ENCODE measurements at regions not wholly inside any gene's neighbourhood (a gene's known extent, or its start where the extent isn't known, plus 50 kb on each side); places are given as distances from the start of the nearest gene placed in this dataset.

DNA sequence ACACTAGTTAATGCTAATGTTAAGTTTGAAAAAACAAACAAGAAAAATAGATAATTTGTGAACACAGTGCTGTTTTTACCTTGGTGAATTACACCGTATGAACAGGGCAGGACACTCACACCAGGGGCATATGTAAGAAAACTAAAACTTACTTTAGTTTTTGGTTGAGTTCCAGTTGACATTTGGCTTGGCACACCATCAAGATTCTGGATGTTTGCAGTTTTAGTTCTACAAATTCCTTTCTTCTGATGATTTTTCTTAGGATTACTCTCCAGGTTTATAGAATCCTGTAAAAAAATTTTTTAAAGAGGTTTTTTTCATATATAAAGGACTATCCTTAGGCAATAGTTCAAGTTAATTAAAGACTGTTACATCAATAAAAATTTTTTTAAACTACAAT is 238.5 kb upstream of the STARD13 start:
- H3K27me3 Mint-ChIP-seq, result peaks cover 0 to 5% (median 3%) of the 10 kb centered on the region in 5 donors
- peaks cover 0 to 8% (median 4%) of the 10 kb centered on the region in 4 donors for H3K4me1 Mint-ChIP-seq
- POLR2A ChIA-PET, result no interaction called here
- H3K36me3 Mint-ChIP-seq, result no peaks in the 10 kb centered on the region
- H3K4me3 Mint-ChIP-seq, result no peak overlapping the region
- ATAC-seq (no peak), DNase-seq (no peak)
- H3K9me3 Mint-ChIP-seq, result no peaks in the 10 kb centered on the region
- no peak overlapping the region for H3K27ac Mint-ChIP-seq

DNA sequence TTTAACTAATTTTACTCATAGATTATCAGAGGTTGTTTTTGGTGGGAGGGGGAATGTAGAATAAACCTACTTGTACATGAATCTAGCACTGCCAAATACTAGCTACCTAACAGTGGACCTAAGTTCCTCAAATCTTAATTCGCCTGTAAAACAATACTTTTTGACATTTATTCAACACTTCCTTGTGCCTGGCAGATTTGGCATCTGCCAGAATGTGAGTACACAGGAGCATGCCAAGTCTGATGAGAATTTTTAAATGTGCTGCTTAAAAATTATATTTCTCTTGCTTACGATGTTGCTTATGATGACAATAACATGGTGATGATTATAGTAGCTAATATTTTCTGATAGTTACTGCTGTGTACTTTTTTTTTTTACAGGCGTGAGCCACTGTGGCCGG is 240.2 kb upstream of the STARD13 start:
- POLR2A ChIA-PET, result no interaction called here
- Mint-ChIP-seq H3K4me3 (no peak overlapping the region), H3K36me3 (peaks cover 0 to 4% (median 0%) of the 10 kb centered on the region in 3 donors), H3K27me3 (peaks cover 0 to 12% (median 3%) of the 10 kb centered on the region in 5 donors), H3K9me3 (peaks cover 0 to 2% (median 0%) of the 10 kb centered on the region in 9 donors), H3K27ac (no peak overlapping the region), H3K4me1 (peaks cover 0 to 8% (median 4%) of the 10 kb centered on the region in 4 donors)
- no peak for ATAC-seq
- no peak for DNase-seq

DNA sequence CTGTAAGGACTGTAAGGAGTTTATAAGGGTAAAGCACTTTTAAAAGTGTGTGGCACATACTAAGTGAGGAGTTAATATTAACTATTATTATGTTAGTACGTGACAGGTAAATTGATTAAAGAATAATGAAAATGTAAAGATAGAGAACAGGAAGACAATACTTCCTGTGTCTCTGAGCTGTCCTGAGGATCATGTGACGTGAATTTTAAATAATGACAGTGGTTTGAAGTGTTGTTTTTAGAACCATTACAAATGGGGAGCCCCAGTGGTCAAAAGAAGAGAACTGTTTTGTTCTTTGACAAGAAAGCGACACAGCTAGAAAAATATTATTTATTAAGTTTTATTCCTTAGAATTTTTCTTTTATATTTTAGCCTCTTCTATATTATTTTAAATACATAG is 241.2 kb upstream of the STARD13 start:
- DNase-seq, result no peak
- POLR2A ChIA-PET, result no interaction called here
- peaks cover 0 to 12% (median 3%) of the 10 kb centered on the region in 5 donors for H3K27me3 Mint-ChIP-seq
- peaks cover 0 to 4% (median 0%) of the 10 kb centered on the region in 3 donors for H3K36me3 Mint-ChIP-seq
- H3K4me3 Mint-ChIP-seq, result peak overlapping the region in 1 of 10 donors; percentile 48
- peak overlapping the region in 1 of 10 donors; percentile 49 for H3K27ac Mint-ChIP-seq
- peaks cover 0 to 9% (median 0%) of the 10 kb centered on the region in 9 donors for H3K9me3 Mint-ChIP-seq
- H3K4me1 Mint-ChIP-seq, result peaks cover 0 to 8% (median 4%) of the 10 kb centered on the region in 4 donors
- ATAC-seq, result no peak

DNA sequence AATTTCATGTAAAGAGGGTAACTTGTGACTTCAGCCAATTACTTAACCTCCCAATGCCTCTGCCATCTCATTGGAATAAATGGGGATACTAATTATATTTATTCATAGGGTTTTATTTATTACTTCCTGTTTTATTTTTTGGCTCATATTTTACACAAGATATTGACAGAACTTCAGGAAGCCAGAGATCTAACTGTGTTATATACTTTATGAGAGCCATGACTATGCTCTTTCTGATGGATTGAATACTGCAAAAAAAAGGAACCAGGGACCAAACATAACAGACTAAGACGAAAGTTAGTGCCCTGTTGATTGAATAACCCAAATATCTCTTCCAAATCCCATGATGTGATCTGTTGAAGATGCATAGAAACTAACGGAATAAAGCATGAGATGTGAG is 243.3 kb upstream of the STARD13 start:
- ATAC-seq, result no peak

DNA sequence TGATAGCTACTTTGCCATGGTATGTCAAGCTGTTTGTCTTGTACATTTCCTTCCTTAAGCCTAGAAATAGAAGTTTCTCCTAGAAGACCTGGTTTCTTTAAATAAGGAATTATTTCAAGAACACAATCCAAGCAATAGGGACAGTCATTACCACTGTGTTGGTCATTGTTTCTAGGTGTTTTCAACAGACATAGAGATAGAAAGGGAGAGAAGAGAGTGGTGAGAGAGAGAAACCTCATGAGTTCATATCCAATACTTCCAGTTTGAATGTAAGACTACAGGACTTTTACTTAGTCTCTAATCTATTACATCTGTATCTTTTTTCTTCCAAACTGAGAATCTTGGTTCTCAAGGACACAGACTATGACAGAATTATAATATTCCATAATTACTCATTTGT is 245.9 kb upstream of the STARD13 start:
- Mint-ChIP-seq H3K4me1 (peaks cover 2 to 8% (median 6%) of the 10 kb centered on the region in 4 donors), H3K27ac (peak overlapping the region in 1 of 10 donors; percentile 36)

More for the DNA sequence above, 243.3 kb upstream of the STARD13 start:
- Mint-ChIP-seq H3K27me3 (peaks cover 0 to 12% (median 3%) of the 10 kb centered on the region in 5 donors), H3K36me3 (peaks cover 0 to 4% (median 0%) of the 10 kb centered on the region in 3 donors), H3K4me3 (no peak overlapping the region), H3K4me1 (peaks cover 2 to 8% (median 6%) of the 10 kb centered on the region in 4 donors), H3K9me3 (peaks cover 0 to 9% (median 0%) of the 10 kb centered on the region in 9 donors), H3K27ac (no peak overlapping the region)
- POLR2A ChIA-PET, result no interaction called here
- DNase-seq, result no peak

DNA sequence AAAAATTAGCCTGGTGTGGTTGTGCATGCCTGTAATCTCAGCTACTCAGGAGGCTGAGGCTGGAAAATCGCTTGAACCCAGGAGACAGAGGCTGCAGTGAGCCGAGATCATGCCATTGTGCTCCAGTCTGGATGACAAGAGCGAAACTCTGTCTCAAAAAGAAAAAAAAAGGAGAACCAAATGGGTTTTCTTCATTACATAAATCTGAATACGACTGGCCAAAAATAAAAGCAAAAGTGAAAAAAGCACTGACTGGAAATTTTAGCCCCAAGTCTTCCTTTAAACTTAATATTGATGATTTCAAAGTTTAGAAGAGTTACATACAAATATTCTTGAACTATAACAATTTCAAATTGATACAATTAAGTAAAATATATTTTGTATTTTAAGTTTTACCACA is 249.5 kb upstream of the STARD13 start:
- DNase-seq (no peak), ATAC-seq (no peak)
- H3K9me3 Mint-ChIP-seq, result peaks cover 0 to 10% (median 0%) of the 10 kb centered on the region in 9 donors
- H3K27me3 Mint-ChIP-seq, result peaks cover 0 to 2% (median 0%) of the 10 kb centered on the region in 5 donors
- peaks cover 2 to 7% (median 5%) of the 10 kb centered on the region in 4 donors for H3K4me1 Mint-ChIP-seq
- H3K27ac Mint-ChIP-seq, result no peak overlapping the region
- peaks cover 0 to 3% (median 0%) of the 10 kb centered on the region in 3 donors for H3K36me3 Mint-ChIP-seq
- H3K4me3 Mint-ChIP-seq, result no peak overlapping the region
- POLR2A ChIA-PET, result no interaction called here

More for the DNA sequence above, 245.9 kb upstream of the STARD13 start:
- DNase-seq (no peak), ATAC-seq (no peak)
- POLR2A ChIA-PET, result no interaction called here
- Mint-ChIP-seq H3K27me3 (peaks cover 0 to 12% (median 3%) of the 10 kb centered on the region in 5 donors), H3K9me3 (peaks cover 0 to 9% (median 0%) of the 10 kb centered on the region in 9 donors), H3K36me3 (peaks cover 0 to 4% (median 0%) of the 10 kb centered on the region in 3 donors), H3K4me3 (no peak overlapping the region)

DNA sequence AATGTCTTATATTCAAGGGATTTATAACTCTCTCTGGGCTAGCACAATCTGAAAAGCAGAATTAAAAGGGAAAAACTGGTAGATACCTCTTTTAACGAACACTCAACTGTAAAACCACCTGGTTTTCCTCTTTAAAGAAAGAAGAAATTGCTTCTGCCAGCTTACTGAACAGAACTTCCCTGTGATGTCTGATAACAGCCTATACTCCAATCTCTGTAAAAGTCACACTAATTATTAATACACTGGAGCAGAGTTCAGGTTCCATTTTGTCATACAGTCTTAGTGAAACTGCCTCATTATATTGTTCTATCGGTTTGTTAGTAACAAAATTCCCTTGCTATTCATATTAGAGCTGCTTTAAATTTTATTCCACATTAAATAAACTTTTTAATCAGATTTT is 251.0 kb upstream of the STARD13 start:
- Mint-ChIP-seq H3K4me1 (peaks cover 13 to 22% (median 19%) of the 10 kb centered on the region in 4 donors), H3K27ac (peak overlapping the region in 1 of 10 donors; percentile 63), H3K36me3 (no peaks in the 10 kb centered on the region), H3K9me3 (peaks cover 0 to 16% (median 0%) of the 10 kb centered on the region in 9 donors), H3K27me3 (no peaks in the 10 kb centered on the region), H3K4me3 (no peak overlapping the region)
- POLR2A ChIA-PET, result no interaction called here
- no peak for DNase-seq
- ATAC-seq, result no peak

DNA sequence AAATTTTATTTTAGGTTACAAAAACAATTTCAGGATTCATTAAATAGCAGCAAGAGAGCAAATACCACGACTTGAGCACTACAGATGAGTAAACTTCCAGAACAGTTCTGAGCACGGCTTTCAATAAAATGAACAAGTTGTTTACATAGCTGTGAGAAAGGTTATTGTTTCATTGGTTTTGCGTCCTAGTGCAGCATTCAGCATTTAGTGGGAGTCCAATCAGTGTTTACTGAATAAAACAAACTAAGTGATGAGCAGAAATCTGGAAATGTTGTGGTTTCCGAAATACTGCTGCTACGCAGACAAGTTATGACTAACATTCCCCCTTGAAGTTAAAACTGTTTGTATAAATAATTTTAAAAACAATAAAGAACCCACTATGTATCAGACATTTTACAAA is 251.5 kb upstream of the STARD13 start:
- Mint-ChIP-seq H3K9me3 (peaks cover 0 to 17% (median 0%) of the 10 kb centered on the region in 9 donors), H3K4me1 (peaks cover 13 to 24% (median 21%) of the 10 kb centered on the region in 4 donors), H3K27me3 (no peaks in the 10 kb centered on the region), H3K36me3 (no peaks in the 10 kb centered on the region), H3K4me3 (no peak overlapping the region), H3K27ac (no peak overlapping the region)
- POLR2A ChIA-PET, result no interaction called here
- no peak for DNase-seq
- ATAC-seq, result no peak

DNA sequence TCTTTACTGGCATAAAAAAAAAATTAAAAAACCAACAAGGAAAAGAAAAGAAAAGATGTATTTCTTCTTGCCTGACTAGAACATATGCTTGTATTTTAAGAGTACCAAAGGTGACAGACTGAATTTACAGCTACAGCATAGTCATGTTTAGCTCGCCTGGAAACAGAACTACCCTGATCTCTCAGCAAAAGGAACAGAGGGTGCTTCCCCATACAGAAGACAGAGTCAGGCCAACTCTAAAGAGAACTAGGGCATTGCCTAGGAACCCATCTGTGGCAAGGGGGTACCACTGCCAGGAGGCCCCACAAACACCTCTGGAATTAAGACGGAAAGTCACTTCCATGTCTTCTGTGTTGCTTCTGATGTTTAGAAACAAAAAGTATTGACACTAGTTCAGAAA is 252.1 kb upstream of the STARD13 start:
- H3K4me3 Mint-ChIP-seq, result no peak overlapping the region
- POLR2A ChIA-PET, result no interaction called here

DNA sequence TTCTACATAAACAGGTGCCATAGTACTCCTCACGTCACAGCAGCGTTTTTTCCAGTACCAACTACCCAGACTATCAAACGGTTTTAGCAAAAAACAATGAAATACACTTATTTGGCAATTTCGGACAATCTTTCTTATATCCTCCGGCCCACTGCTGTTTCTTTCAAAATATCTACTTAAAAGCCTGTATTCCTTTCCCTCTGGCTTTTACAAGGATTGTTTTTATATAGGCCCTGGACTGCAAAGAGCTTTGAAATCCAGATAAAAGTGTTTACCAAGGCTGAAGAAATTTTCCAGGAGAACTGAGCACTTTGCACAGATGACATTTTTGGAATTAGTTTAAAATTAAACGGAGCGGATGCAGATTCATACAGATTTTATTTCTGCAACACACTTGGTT is 255.9 kb upstream of the STARD13 start:
- DNase-seq (peak in 2 of 10 donors; percentile 2 to 11), ATAC-seq (no peak)
- peaks cover 18 to 51% (median 41%) of the 10 kb centered on the region in 4 donors for H3K4me1 Mint-ChIP-seq
- peaks cover 0 to 17% (median 0%) of the 10 kb centered on the region in 9 donors for H3K9me3 Mint-ChIP-seq
- no peaks in the 10 kb centered on the region for H3K36me3 Mint-ChIP-seq
- POLR2A ChIA-PET, result interaction anchor here (0.9 to 1.0 kb wide), 2 partner anchors 955 to 1114 kb away, joined by 3 read pairs; partner anchors contain the start of genes N4BP2L1 and PDS5B
- peak overlapping the region; percentile 91 to 98 (median 95) for H3K4me3 Mint-ChIP-seq
- peak overlapping the region; percentile 99 to 100 (median 100) for H3K27ac Mint-ChIP-seq
- H3K27me3 Mint-ChIP-seq, result no peaks in the 10 kb centered on the region

More for the DNA sequence above, 252.1 kb upstream of the STARD13 start:
- Mint-ChIP-seq H3K27ac (peak overlapping the region in 2 of 10 donors; percentile 61 to 63), H3K36me3 (no peaks in the 10 kb centered on the region), H3K9me3 (peaks cover 0 to 17% (median 0%) of the 10 kb centered on the region in 9 donors), H3K4me1 (peaks cover 15 to 28% (median 22%) of the 10 kb centered on the region in 4 donors), H3K27me3 (no peaks in the 10 kb centered on the region)
- ATAC-seq, result no peak
- no peak for DNase-seq

DNA sequence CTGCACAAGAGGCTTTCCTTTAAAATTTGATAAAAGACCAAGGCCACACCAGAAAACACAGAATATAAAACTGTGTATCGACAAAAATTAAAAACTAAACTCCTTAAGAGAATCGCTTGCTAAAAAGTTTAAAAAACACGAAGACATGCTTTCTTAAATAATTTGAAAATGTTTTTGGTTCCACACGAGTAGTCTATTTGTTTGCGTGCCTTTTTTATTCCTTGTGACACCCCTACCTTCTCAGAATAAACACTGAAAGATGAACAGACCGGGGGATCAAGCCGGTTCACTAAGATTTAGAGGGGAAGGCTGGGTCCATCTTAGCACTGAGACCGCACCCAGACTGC is 256.4 kb upstream of the STARD13 start:
- Mint-ChIP-seq H3K36me3 (no peaks in the 10 kb centered on the region), H3K4me3 (peak overlapping the region; percentile 91 to 98 (median 95)), H3K4me1 (peaks cover 18 to 49% (median 40%) of the 10 kb centered on the region in 4 donors), H3K27ac (peak overlapping the region; percentile 99 to 100 (median 100)), H3K9me3 (peaks cover 0 to 17% (median 0%) of the 10 kb centered on the region in 9 donors), H3K27me3 (no peaks in the 10 kb centered on the region)
- no peak for DNase-seq
- POLR2A ChIA-PET, result interaction anchor here (0.9 to 2.8 kb wide), 3 partner anchors 955 to 1003 kb away, joined by 3 to 24 read pairs (median 6); partner anchors contain the start of genes N4BP2L2 and PDS5B
- no peak for ATAC-seq

DNA sequence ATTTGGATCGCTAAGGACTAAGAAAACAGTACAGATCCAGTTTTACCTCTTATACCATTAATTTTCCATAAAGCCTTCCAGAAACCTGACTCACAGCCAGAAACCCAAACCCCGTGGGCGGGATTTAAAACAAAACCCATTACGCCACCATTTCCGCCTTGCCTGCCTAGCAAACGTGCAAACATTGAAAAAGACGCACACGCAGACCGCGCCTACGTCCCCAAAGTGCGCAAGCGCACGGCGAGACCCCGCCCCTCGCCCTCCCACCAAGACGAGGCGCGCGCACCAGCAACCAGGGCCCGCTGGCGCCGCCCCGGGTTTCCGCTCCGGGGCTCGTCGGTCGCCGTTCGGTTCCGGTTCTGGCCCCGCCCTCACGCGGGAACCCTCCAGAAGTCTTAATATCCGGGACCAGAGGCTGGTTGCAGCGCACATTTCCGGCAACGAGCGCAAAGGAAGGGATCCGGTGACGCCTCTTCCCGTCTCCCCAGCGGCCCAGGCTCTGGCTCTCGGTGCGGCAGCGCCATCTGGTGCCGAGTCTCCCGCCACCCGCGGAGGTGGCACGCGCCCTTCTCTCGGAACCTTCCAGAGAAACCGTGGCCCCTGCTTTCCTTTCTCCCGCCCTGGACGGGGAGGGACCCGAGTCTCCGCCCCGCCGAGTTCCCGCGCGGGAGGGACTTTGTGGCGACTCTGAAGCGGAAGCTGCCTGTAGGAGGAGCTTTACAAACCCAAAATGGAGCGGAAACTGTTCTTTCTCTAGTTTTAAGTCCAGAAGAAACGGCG is 256.9 kb upstream of the STARD13 start:
- Mint-ChIP-seq H3K4me1 (peaks cover 18 to 51% (median 42%) of the 10 kb centered on the region in 4 donors), H3K9me3 (peaks cover 0 to 17% (median 0%) of the 10 kb centered on the region in 9 donors), H3K27me3 (no peaks in the 10 kb centered on the region), H3K27ac (peak overlapping the region; percentile 99 to 100 (median 100)), H3K4me3 (peak overlapping the region; percentile 91 to 98 (median 95)), H3K36me3 (no peaks in the 10 kb centered on the region)
- DNase-seq (peak; percentile 97 to 99 (median 99)), ATAC-seq (peak; percentile 84 to 86)
- POLR2A ChIA-PET, result interaction anchor here (0.6 to 2.8 kb wide), 11 partner anchors 9 to 1227 kb away, joined by 3 to 24 read pairs (median 5); partner anchors contain the start of genes BRCA2, N4BP2L2, PDS5B and RFC3

DNA sequence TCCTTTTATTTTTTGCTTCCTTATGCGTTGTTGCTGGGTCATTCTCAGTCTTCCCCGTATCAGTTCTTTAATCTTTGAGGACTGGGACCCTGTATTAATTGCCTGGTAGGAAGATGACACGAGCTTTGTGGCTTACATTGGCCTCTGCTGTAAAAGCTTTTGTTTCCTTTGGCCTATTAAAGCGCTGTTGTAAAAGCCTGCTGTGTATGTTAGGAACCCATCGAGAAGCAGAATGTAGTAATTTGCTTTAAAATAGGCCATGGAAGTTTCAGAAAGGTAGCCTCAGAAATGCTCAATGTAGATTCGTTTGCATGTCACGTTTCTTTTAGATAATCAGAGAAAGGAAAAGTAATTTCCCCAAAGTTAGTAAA is 257.5 kb upstream of the STARD13 start:
- H3K36me3 Mint-ChIP-seq, result no peaks in the 10 kb centered on the region
- no peak for DNase-seq
- no peaks in the 10 kb centered on the region for H3K27me3 Mint-ChIP-seq
- POLR2A ChIA-PET, result interaction anchor here (0.6 to 2.8 kb wide), 11 partner anchors 10 to 1228 kb away, joined by 3 to 24 read pairs (median 5); partner anchors contain the start of genes BRCA2, N4BP2L2, PDS5B and RFC3
- H3K27ac Mint-ChIP-seq, result peak overlapping the region; percentile 99 to 100 (median 100)
- H3K4me1 Mint-ChIP-seq, result peaks cover 18 to 53% (median 41%) of the 10 kb centered on the region in 4 donors
- peak; percentile 18 to 22 for ATAC-seq
- H3K4me3 Mint-ChIP-seq, result peak overlapping the region; percentile 91 to 98 (median 95)
- peaks cover 0 to 17% (median 0%) of the 10 kb centered on the region in 9 donors for H3K9me3 Mint-ChIP-seq

All from naive thymus-derived CD8-positive, alpha-beta T cell (primary cell).